ENCODE measurements at regions not wholly inside any gene's neighbourhood (a gene's known extent, or its start where the extent isn't known, plus 50 kb on each side); places are given as distances from the start of the nearest gene placed in this dataset.

DNA sequence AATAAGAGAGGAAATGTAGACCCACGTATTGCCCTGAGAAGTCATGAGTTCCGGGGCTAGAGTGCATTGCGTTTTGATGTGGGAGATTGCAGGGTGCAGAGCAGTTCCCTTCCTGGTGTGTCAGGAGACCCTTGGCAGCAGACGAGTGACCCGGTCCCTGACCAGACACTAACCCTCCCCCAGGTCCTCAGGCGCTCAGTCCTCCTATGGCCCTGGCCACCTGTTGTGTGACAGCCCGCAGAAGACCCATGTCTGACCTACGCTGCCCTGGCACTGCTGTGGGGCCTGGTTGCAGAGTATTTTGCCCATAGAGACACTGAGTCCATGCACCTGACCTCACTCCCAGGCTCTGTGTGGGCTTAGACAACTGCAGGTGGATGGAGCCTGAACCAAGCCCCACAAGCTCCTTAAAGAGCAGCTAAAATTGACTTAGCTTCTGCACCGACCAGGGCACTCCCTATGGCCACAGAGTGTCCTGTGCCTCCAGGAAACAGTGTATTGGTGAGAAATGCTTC lies 833.8 kb downstream of the TBC1D22A start:
- H3K27me3 ChIP-seq, result peaks cover 4% of the 10 kb centered on the region
- intact Hi-C loops (cut with DNase I), result no loop called here
- 80 to 85% (median 83%) methylated on average over 8 to 9 of the region's 9 CpGs for WGBS, 4 donors
- TF ChIP-seq CTCF (IDR thresholded peaks at IDR 0.05), result no peak
- no peak for TF ChIP-seq POLR2A (IDR thresholded peaks at IDR 0.05)
- H3K36me3 ChIP-seq (replicated peaks in 1 of 2), result no peaks in the 10 kb centered on the region
- no peaks in the 10 kb centered on the region for H3K9me3 ChIP-seq (replicated peaks in 1 of 3)
- H3K27ac ChIP-seq, result no peak overlapping the region
- no peaks in the 10 kb centered on the region for H3K4me1 ChIP-seq (replicated peaks in 1 of 2)
- no peak for DNase-seq
- H3K4me3 ChIP-seq, result no peak overlapping the region

- Histone ChIP-seq H3K9me3 (replicated peaks in 1 of 3) (no peaks in the 10 kb centered on the region), H3K36me3 (replicated peaks in 1 of 2) (no peaks in the 10 kb centered on the region), H3K27me3 (peaks cover 3% of the 10 kb centered on the region), H3K4me3 (no peak overlapping the region), H3K27ac (no peak overlapping the region), H3K4me1 (replicated peaks in 1 of 2) (no peaks in the 10 kb centered on the region)
- intact Hi-C loops (cut with DNase I), result no loop called here
- WGBS, 4 donors, result 76 to 90% (median 83%) methylated on average over 5 to 6 of the region's 6 CpGs
- TF ChIP-seq POLR2A (IDR thresholded peaks at IDR 0.05) (no peak), CTCF (IDR thresholded peaks at IDR 0.05) (no peak)
- no peak for DNase-seq
Observed at GRCh38 chr22:47594836-47595521, 832.5 kb downstream of the TBC1D22A start.

GRCh38 chr22:47593911-47594311 lies 831.5 kb downstream of the TBC1D22A start:
- WGBS, 4 donors, result 81 to 85% (median 83%) methylated on average over 4 to 15 of the region's 15 CpGs
- no peaks in the 10 kb centered on the region for H3K36me3 ChIP-seq (replicated peaks in 1 of 2)
- no peak overlapping the region for H3K4me3 ChIP-seq
- no peak for TF ChIP-seq CTCF (IDR thresholded peaks at IDR 0.05)
- TF ChIP-seq POLR2A (IDR thresholded peaks at IDR 0.05), result no peak
- H3K27ac ChIP-seq, result no peak overlapping the region
- no peak for DNase-seq
- intact Hi-C loops (cut with DNase I), result no loop called here
- H3K9me3 ChIP-seq (replicated peaks in 1 of 3), result no peaks in the 10 kb centered on the region
- H3K27me3 ChIP-seq, result no peaks in the 10 kb centered on the region
- H3K4me1 ChIP-seq (replicated peaks in 1 of 2), result no peaks in the 10 kb centered on the region

- WGBS, 4 donors, result 66 to 88% (median 84%) methylated on average over 2 to 13 of the region's 13 CpGs
- H3K27ac ChIP-seq, result no peak overlapping the region
- H3K36me3 ChIP-seq (replicated peaks in 1 of 2), result no peaks in the 10 kb centered on the region
- DNase-seq, result no peak
- H3K27me3 ChIP-seq, result no peaks in the 10 kb centered on the region
- H3K4me3 ChIP-seq, result no peak overlapping the region
- TF ChIP-seq CTCF (IDR thresholded peaks at IDR 0.05) (no peak), POLR2A (IDR thresholded peaks at IDR 0.05) (no peak)
- no peaks in the 10 kb centered on the region for H3K9me3 ChIP-seq (replicated peaks in 1 of 3)
- no peaks in the 10 kb centered on the region for H3K4me1 ChIP-seq (replicated peaks in 1 of 2)
- intact Hi-C loops (cut with DNase I), result no loop called here
Observed at GRCh38 chr22:47593291-47593690, 830.8 kb downstream of the TBC1D22A start.

All from adrenal gland (tissue), 9 donors.